ENCODE measurements at regions not wholly inside any gene's neighbourhood (a gene's known extent, or its start where the extent isn't known, plus 50 kb on each side); places are given as distances from the start of the nearest gene placed in this dataset.

GRCh38 chr12:78328524-78328923 lies 497.8 kb downstream of the NAV3 start:
- POLR2A ChIA-PET = no interaction called here
- CTCF ChIA-PET = no interaction called here
- no peak for DNase-seq (ENCODE audit: extremely low spot score)
- no peak for TF ChIP-seq FOXK2 (IDR thresholded peaks at IDR 0.05)
- no peak for TF ChIP-seq HDGF (IDR thresholded peaks at IDR 0.05; ENCODE audit: borderline replicate concordance)
- TF ChIP-seq LEF1 (IDR thresholded peaks at IDR 0.05; ENCODE audit: borderline replicate concordance) = no peak
- TF ChIP-seq CTBP1 (IDR thresholded peaks at IDR 0.05; ENCODE audit: borderline replicate concordance) = no peak
- no peak for TF ChIP-seq BHLHE40 (IDR thresholded peaks at IDR 0.05; ENCODE audit: borderline replicate concordance)
- TF ChIP-seq FOXM1 (IDR thresholded peaks at IDR 0.05; ENCODE audit: borderline replicate concordance) = no peak

DNA sequence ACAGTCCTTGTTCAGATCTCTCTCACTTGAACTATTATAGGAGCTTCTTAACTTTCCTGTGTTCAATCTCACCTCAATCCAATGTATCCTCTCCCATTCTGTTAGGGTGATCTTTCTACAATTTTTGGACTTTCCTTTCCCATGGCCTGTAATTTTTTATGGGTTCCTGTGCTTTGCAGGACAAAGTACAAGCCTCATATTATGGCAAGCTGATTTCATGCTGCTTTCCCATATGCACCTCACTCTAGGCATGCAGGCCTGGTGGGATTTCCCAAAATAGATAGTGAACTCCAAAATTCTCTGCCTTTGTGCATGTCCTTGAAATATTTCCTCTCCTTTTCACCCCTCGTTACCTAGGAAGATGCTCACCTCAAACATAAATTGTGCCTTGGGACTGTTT lies 499.4 kb downstream of the NAV3 start:
- CTCF ChIA-PET = no interaction called here
- TF ChIP-seq ARNT (IDR thresholded peaks at IDR 0.05) (no peak), ZNF384 (IDR thresholded peaks at IDR 0.05) (no peak), FOXM1 (IDR thresholded peaks at IDR 0.05; ENCODE audit: borderline replicate concordance) (no peak), PKNOX1 (IDR thresholded peaks at IDR 0.05) (no peak), TARDBP (IDR thresholded peaks at IDR 0.05) (no peak), L3MBTL2 (conservative IDR thresholded peaks at IDR 0.05) (no peak), NFRKB (IDR thresholded peaks at IDR 0.05) (no peak), FOXK2 (IDR thresholded peaks at IDR 0.05) (no peak), CTBP1 (IDR thresholded peaks at IDR 0.05; ENCODE audit: borderline replicate concordance) (no peak), ELF4 (IDR thresholded peaks at IDR 0.05) (no peak), SUZ12 (IDR thresholded peaks at IDR 0.05) (no peak), FOXA1 (IDR thresholded peaks at IDR 0.05) (no peak), HDGF (IDR thresholded peaks at IDR 0.05; ENCODE audit: borderline replicate concordance) (no peak), SP1 (IDR thresholded peaks at IDR 0.05) (no peak), LEF1 (IDR thresholded peaks at IDR 0.05; ENCODE audit: borderline replicate concordance) (no peak), BHLHE40 (IDR thresholded peaks at IDR 0.05; ENCODE audit: borderline replicate concordance) (no peak)
- POLR2A ChIA-PET = no interaction called here
- no peak for DNase-seq (ENCODE audit: extremely low spot score)

GRCh38 chr12:78331181-78331580 lies 500.5 kb downstream of the NAV3 start:
- ChIA-PET CTCF (no interaction called here), POLR2A (no interaction called here)
- TF ChIP-seq PKNOX1 (IDR thresholded peaks at IDR 0.05) = no peak
- TF ChIP-seq CTBP1 (IDR thresholded peaks at IDR 0.05; ENCODE audit: borderline replicate concordance) = no peak
- TF ChIP-seq HDGF (IDR thresholded peaks at IDR 0.05; ENCODE audit: borderline replicate concordance) = no peak
- TF ChIP-seq FOXA1 (IDR thresholded peaks at IDR 0.05) = no peak
- no peak for TF ChIP-seq ARNT (IDR thresholded peaks at IDR 0.05)
- TF ChIP-seq LEF1 (IDR thresholded peaks at IDR 0.05; ENCODE audit: borderline replicate concordance) = no peak
- no peak for TF ChIP-seq SP1 (IDR thresholded peaks at IDR 0.05)
- no peak for TF ChIP-seq BHLHE40 (IDR thresholded peaks at IDR 0.05; ENCODE audit: borderline replicate concordance)
- TF ChIP-seq TARDBP (IDR thresholded peaks at IDR 0.05) = no peak
- no peak for TF ChIP-seq L3MBTL2 (conservative IDR thresholded peaks at IDR 0.05)
- TF ChIP-seq FOXM1 (IDR thresholded peaks at IDR 0.05; ENCODE audit: borderline replicate concordance) = no peak
- no peak for TF ChIP-seq ZNF384 (IDR thresholded peaks at IDR 0.05)
- no peak for TF ChIP-seq ELF4 (IDR thresholded peaks at IDR 0.05)
- no peak for TF ChIP-seq NFRKB (IDR thresholded peaks at IDR 0.05)
- no peak for DNase-seq (ENCODE audit: extremely low spot score)

DNA sequence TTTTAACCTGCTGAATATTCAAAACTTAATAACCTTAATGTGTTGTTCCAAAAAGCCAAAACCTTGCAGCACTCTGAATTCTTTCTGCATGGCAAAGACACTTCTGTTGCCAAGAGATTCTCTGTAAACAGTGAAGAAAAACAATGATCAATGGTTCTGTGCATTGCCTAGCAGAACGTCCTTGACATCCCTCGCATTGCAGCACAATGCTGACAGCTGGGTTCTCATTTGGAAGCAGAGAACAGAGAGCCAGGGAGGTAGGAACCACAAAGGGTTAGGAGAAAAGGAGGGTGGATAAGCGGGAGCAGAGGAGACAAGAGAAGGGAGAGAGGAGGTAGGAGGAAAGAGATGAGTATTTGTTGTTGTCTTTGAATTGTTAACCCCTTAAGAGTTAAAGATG lies 501.1 kb downstream of the NAV3 start:
- TF ChIP-seq PKNOX1 (IDR thresholded peaks at IDR 0.05) = no peak
- no peak for TF ChIP-seq FOXA1 (IDR thresholded peaks at IDR 0.05)
- TF ChIP-seq FOXM1 (IDR thresholded peaks at IDR 0.05; ENCODE audit: borderline replicate concordance) = no peak
- TF ChIP-seq L3MBTL2 (conservative IDR thresholded peaks at IDR 0.05) = no peak
- TF ChIP-seq NFRKB (IDR thresholded peaks at IDR 0.05) = no peak
- TF ChIP-seq HDGF (IDR thresholded peaks at IDR 0.05; ENCODE audit: borderline replicate concordance) = no peak
- POLR2A ChIA-PET = no interaction called here
- CTCF ChIA-PET = no interaction called here
- DNase-seq (ENCODE audit: extremely low spot score) = no peak

DNA sequence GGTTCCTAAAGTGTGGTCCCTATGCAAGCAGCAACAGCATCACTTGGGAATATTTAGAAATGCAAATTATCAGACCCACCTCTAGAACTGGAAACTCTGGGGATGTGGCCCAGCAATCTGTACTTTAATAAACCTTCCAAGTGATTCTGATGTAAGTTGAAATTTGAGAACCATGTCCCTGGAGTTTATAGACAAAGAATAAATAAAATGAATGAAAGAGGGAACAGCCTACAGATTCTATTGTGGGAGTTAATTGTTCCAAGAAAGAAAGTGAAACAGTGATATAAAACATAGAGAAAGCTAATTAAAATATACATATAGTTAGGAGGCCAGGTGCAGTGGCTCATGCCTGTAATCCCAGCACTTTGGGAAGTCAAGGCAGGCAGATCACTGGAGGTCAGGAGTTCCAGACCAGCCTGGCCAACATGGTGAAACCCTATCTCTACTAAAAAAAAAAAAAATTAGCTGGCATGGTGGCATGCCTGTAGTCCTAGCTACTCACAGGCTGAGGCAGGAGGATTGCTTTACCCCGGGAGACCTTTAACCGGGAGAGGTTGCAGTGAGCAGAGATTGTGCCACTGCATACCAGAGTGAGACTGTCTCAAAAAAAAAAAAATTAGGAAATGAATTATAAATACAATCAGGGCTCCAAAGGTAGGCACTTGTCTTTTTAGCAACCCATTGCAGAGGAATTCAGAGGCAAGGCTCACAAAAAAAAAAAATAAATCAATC lies 507.5 kb downstream of the NAV3 start:
- no peak for DNase-seq (ENCODE audit: extremely low spot score)
- TF ChIP-seq L3MBTL2 (conservative IDR thresholded peaks at IDR 0.05) = no peak
- TF ChIP-seq SP1 (IDR thresholded peaks at IDR 0.05) = no peak
- no peak for TF ChIP-seq HDGF (IDR thresholded peaks at IDR 0.05; ENCODE audit: borderline replicate concordance)
- no peak for TF ChIP-seq ELF4 (IDR thresholded peaks at IDR 0.05)
- TF ChIP-seq SUZ12 (IDR thresholded peaks at IDR 0.05) = no peak
- TF ChIP-seq BHLHE40 (IDR thresholded peaks at IDR 0.05; ENCODE audit: borderline replicate concordance) = no peak
- TF ChIP-seq FOXK2 (IDR thresholded peaks at IDR 0.05) = no peak
- no peak for TF ChIP-seq FOXA1 (IDR thresholded peaks at IDR 0.05)
- TF ChIP-seq NFRKB (IDR thresholded peaks at IDR 0.05) = no peak
- no peak for TF ChIP-seq CTBP1 (IDR thresholded peaks at IDR 0.05; ENCODE audit: borderline replicate concordance)
- TF ChIP-seq ARNT (IDR thresholded peaks at IDR 0.05) = no peak
- TF ChIP-seq FOXM1 (IDR thresholded peaks at IDR 0.05; ENCODE audit: borderline replicate concordance) = no peak
- no peak for TF ChIP-seq PKNOX1 (IDR thresholded peaks at IDR 0.05)
- no peak for TF ChIP-seq ZNF384 (IDR thresholded peaks at IDR 0.05)
- no peak for TF ChIP-seq LEF1 (IDR thresholded peaks at IDR 0.05; ENCODE audit: borderline replicate concordance)
- no peak for TF ChIP-seq TARDBP (IDR thresholded peaks at IDR 0.05)
- ChIA-PET CTCF (no interaction called here), POLR2A (no interaction called here)

Measured in HEK293T (cell line).